Endothelial cell of umbilical vein (primary cell): ENCODE measurements at regions not wholly inside any gene's neighbourhood (a gene's known extent, or its start where the extent isn't known, plus 50 kb on each side); places are given as distances from the start of the nearest gene placed in this dataset.

ENCODE experiments used
- BruUV-seq: library from RNA; stranded (reverse); fragments of 400-500 nt; replicated peaks from 2 replicates; lab custom pipeline; 2021; lab: Mats Ljungman, UMichigan
- CTCF ChIA-PET: fragments of 300-600, 350-600 bp; sonication (Branson Sonifier 250); formaldehyde crosslinking; loops from one replicate; lab custom pipeline; 2021; ENCODE audit warnings: antibody characterized with exemption, inconsistent platforms; lab: Charles Lee
- POLR2A ChIA-PET: fragments of 300-600, 350-600 bp; sonication (Branson Sonifier 250); formaldehyde crosslinking; loops from one replicate; lab custom pipeline; 2021; ENCODE audit warnings: antibody characterized with exemption, inconsistent platforms; lab: Charles Lee
- DNase-seq: peaks from one replicate; pipeline ENCODE4 v3.0.0-alpha.2; 2011; ENCODE audit warnings: low read depth, low spot score
- FAIRE-seq: peaks from 2 replicates; lab custom pipeline; 2011; peaks lifted over from hg19 to GRCh38; lab: Jason Lieb, UNC
- H2AFZ ChIP-seq: 2 replicates; pipeline ENCODE4 v1.6.0; 2012; ENCODE audit warnings: low read depth, low read length, control low read depth, inconsistent platforms
- H3K27ac ChIP-seq: 2 replicates; pipeline ENCODE4 v1.5.1; 2011; ENCODE audit warnings: low read depth, mild to moderate bottlenecking, control low read depth, low read length, moderate library complexity; ENCODE audit not compliant: insufficient read depth
- H3K27me3 ChIP-seq, 2 experiments: 2 replicates each; pipeline versions ENCODE4 v1.6.0 to v1.6.1; 2011; ENCODE audit warnings: low read length in 2 of 2, mixed read lengths in 1 of 2; ENCODE audit not compliant: control insufficient read depth in 2 of 2, insufficient read depth in 2 of 2
- H3K36me3 ChIP-seq, 2 experiments: 2 replicates in 1 of 2; 3 replicates in 1 of 2; pipeline ENCODE4 v1.5.1; 2011; ENCODE audit warnings: low read length in 2 of 2, mild to moderate bottlenecking in 1 of 2, moderate library complexity in 1 of 2; ENCODE audit not compliant: control insufficient read depth in 2 of 2, insufficient read depth in 2 of 2; ENCODE audit errors: extremely low read depth in 1 of 2
- H3K4me1 ChIP-seq: 3 replicates; pipeline ENCODE4 v1.5.1; 2011; ENCODE audit warnings: mild to moderate bottlenecking, low read length; ENCODE audit not compliant: control insufficient read depth, insufficient read depth; ENCODE audit errors: extremely low read depth
- H3K4me2 ChIP-seq: 2 replicates; pipeline ENCODE4 v1.6.1; 2011; ENCODE audit warnings: low read length, control low read depth, mixed read lengths; ENCODE audit not compliant: insufficient read depth
- H3K4me3 ChIP-seq, 3 experiments: fragments of 200-600 bp in 1 of 3; sonication (generic), shearing (Covaris generic) in 1 of 3; replicated peaks in 1 of 3; 2 replicates each; pipeline ENCODE4 v1.5.1; 2011 to 2016; ENCODE audit warnings: control low read depth in 3 of 3, low read length in 3 of 3, mild to moderate bottlenecking in 2 of 3, inconsistent platforms in 1 of 3, low read depth in 1 of 3, moderate library complexity in 1 of 3; ENCODE audit not compliant: insufficient read depth in 1 of 3
- H3K79me2 ChIP-seq: 2 replicates; pipeline ENCODE4 v1.6.0; 2012; ENCODE audit warnings: low read length, inconsistent platforms; ENCODE audit not compliant: control insufficient read depth, insufficient read depth
- H3K9ac ChIP-seq: replicated peaks from 2 replicates; pipeline ENCODE3; 2011; ENCODE audit warnings: low read length, control low read depth; ENCODE audit not compliant: insufficient read depth; ENCODE audit errors: extremely low read depth
- H3K9me1 ChIP-seq: replicated peaks from 3 replicates; pipeline ENCODE4 v1.6.0; 2011; ENCODE audit warnings: mild to moderate bottlenecking, low read length; ENCODE audit not compliant: control insufficient read depth, insufficient read depth; ENCODE audit errors: extremely low read depth
- H3K9me3 ChIP-seq: replicated peaks from 2 replicates; pipeline ENCODE4 v1.5.1; 2012; ENCODE audit warnings: low read length, inconsistent platforms; ENCODE audit not compliant: control insufficient read depth, insufficient read depth
- H4K20me1 ChIP-seq: replicated peaks from 2 replicates; pipeline ENCODE3; 2011; ENCODE audit warnings: mild to moderate bottlenecking, low read length; ENCODE audit not compliant: control insufficient read depth, insufficient read depth; ENCODE audit errors: extremely low read depth
- CTCF ChIP-seq, 2 donors: IDR thresholded peaks; 1 replicate in 1 of 2; 2 replicates in 1 of 2; pipeline ENCODE4 v1.5.1; 2011; ENCODE audit warnings: low read length in 2 of 2, mild to moderate bottlenecking in 2 of 2, moderate library complexity in 2 of 2, control low read depth in 1 of 2, inconsistent platforms in 1 of 2, low read depth in 1 of 2; ENCODE audit not compliant: insufficient read depth in 1 of 2; ENCODE audit errors: extremely low read depth in 1 of 2
- EZH2 ChIP-seq: IDR thresholded peaks from 2 replicates; pipeline ENCODE4 v1.6.1; 2012; ENCODE audit warnings: borderline replicate concordance, low read depth, mild to moderate bottlenecking, moderate library complexity, low read length, inconsistent platforms; ENCODE audit not compliant: severe bottlenecking
- FOS ChIP-seq: IDR thresholded peaks from 2 replicates; pipeline ENCODE4 v1.6.1; 2011; ENCODE audit warnings: mild to moderate bottlenecking, low read length, moderate library complexity, borderline replicate concordance; ENCODE audit not compliant: insufficient read depth
- GATA2 ChIP-seq: IDR thresholded peaks from 2 replicates; pipeline ENCODE4 v1.7.0; 2011; ENCODE audit warnings: low read depth, mild to moderate bottlenecking, moderate library complexity, mixed read lengths, low read length; ENCODE audit not compliant: insufficient read length, insufficient read depth
- JUN ChIP-seq: IDR thresholded peaks from 2 replicates; pipeline ENCODE4 v1.6.1; 2011; ENCODE audit warnings: borderline replicate concordance, low read depth; ENCODE audit not compliant: insufficient read length, insufficient read depth
- MAX ChIP-seq: IDR thresholded peaks from 2 replicates; pipeline ENCODE4 v1.6.1; 2011; ENCODE audit not compliant: insufficient read depth, insufficient read length
- MYC ChIP-seq: IDR thresholded peaks from one replicate; pipeline ENCODE4 v1.6.1; 2011; ENCODE audit warnings: mild to moderate bottlenecking, low read depth, low read length
- POLR2A ChIP-seq: IDR thresholded peaks from 2 replicates; pipeline ENCODE4 v1.6.1; 2012; ENCODE audit warnings: low read depth, mild to moderate bottlenecking, control low read depth, low read length
- POLR2AphosphoS5 ChIP-seq: IDR thresholded peaks from 2 replicates; pipeline ENCODE4 v1.6.1; 2012; ENCODE audit warnings: low read depth, mild to moderate bottlenecking, control low read depth, low read length, moderate library complexity; ENCODE audit not compliant: insufficient read depth
- dilution Hi-C: fragments of 300-500 bp; cut with MboI; formaldehyde crosslinking; loops from one replicate; pipeline ENCODE4 v1.15.0; 2019; ENCODE audit warnings: low sequenced_read_pairs; ENCODE audit not compliant: extremely low pct_ligation_motif_present
- intact Hi-C: fragments of 100-400 bp; cut with micrococcal nuclease; formaldehyde crosslinking; loops from one replicate; pipeline ENCODE4 v1.10.0; 2022

- H2AFZ ChIP-seq, result no peak overlapping the region
- no peaks in the 10 kb centered on the region for H3K79me2 ChIP-seq
- CTCF ChIA-PET, result no interaction called here
- no TSS peak for BruUV-seq
- no peaks in the 10 kb centered on the region for H3K9me1 ChIP-seq
- no peak for FAIRE-seq
- H3K36me3 ChIP-seq, result no peaks in the 10 kb centered on the region
- intact Hi-C loops, result no loop called here
- no peak for DNase-seq
- no peak overlapping the region for H3K9ac ChIP-seq
- dilution Hi-C loops, result no loop called here
- TF ChIP-seq FOS, result no peak
- H3K9me3 ChIP-seq, result no peaks in the 10 kb centered on the region
- H3K4me2 ChIP-seq, result no peak overlapping the region
- H4K20me1 ChIP-seq, result no peaks in the 10 kb centered on the region
- no peak overlapping the region for H3K4me3 ChIP-seq
- POLR2A ChIA-PET, result no interaction called here
- peaks cover 0 to 8% of the 10 kb centered on the region in 2 experiments for H3K27me3 ChIP-seq
- H3K4me1 ChIP-seq, result no peaks in the 10 kb centered on the region
- H3K27ac ChIP-seq, result no peak overlapping the region
These were observed 66.5 kb upstream of the CDH5 start for GRCh38 chr16:66300037-66300436.

- Histone ChIP-seq H3K9me1 (no peaks in the 10 kb centered on the region), H3K4me3 (no peak overlapping the region), H3K36me3 (no peaks in the 10 kb centered on the region), H3K9me3 (no peaks in the 10 kb centered on the region), H3K79me2 (no peaks in the 10 kb centered on the region), H4K20me1 (no peaks in the 10 kb centered on the region), H3K4me2 (no peak overlapping the region), H3K4me1 (no peaks in the 10 kb centered on the region), H3K9ac (no peak overlapping the region), H3K27ac (no peak overlapping the region), H3K27me3 (peaks cover 0 to 8% of the 10 kb centered on the region in 2 experiments), H2AFZ (no peak overlapping the region)
- POLR2A ChIA-PET, result no interaction called here
- dilution Hi-C loops (no loop called here), intact Hi-C loops (no loop called here)
- CTCF ChIA-PET, result no interaction called here
- TF ChIP-seq MYC, result no peak
- no peak for TF ChIP-seq CTCF (IDR thresholded peaks at IDR 0.05; ENCODE audit: extremely low read depth in 1 of 2, insufficient read depth in 1 of 2, low read depth in 1 of 2, low read length in 2 of 2)
- TF ChIP-seq JUN, result no peak
- TF ChIP-seq POLR2AphosphoS5, result no peak
- TF ChIP-seq POLR2A, result no peak
- TF ChIP-seq FOS, result no peak
- no peak for TF ChIP-seq GATA2
- no peak for TF ChIP-seq EZH2
- no peak for TF ChIP-seq MAX
- DNase-seq (no peak), FAIRE-seq (no peak)
- BruUV-seq, result no TSS peak
These were observed 67.1 kb upstream of the CDH5 start for GRCh38 chr16:66299349-66299748.
